Neural progenitor cell (in vitro differentiated cells): ENCODE measurements at regions not wholly inside any gene's neighbourhood (a gene's known extent, or its start where the extent isn't known, plus 50 kb on each side); places are given as distances from the start of the nearest gene placed in this dataset.

Experiments
- DNase-seq: peaks from one replicate; pipeline ENCODE4 v3.0.0-alpha.2; 2016; ENCODE audit warnings: low spot score
- H2AFZ ChIP-seq: fragments of 200-600 bp; sonication (generic); replicated peaks from 2 replicates; pipeline ENCODE4 v1.6.1; 2016; ENCODE audit warnings: antibody characterized with exemption
- H3F3A ChIP-seq: fragments of 200-600 bp; sonication (generic); 2 replicates; pipeline ENCODE4 v1.6.1; 2016; ENCODE audit warnings: antibody characterized with exemption, low read depth
- H3K27ac ChIP-seq: fragments of 200-600 bp; sonication (generic); 2 replicates; pipeline ENCODE4 v1.5.1; 2016; ENCODE audit warnings: mild to moderate bottlenecking
- H3K27me3 ChIP-seq: fragments of 200-600 bp; sonication (generic); 2 replicates; pipeline ENCODE4 v1.6.1; 2016; ENCODE audit warnings: mild to moderate bottlenecking, moderate library complexity
- H3K36me3 ChIP-seq: fragments of 200-600 bp; sonication (generic); 2 replicates; pipeline ENCODE4 v1.5.1; 2016
- H3K4me1 ChIP-seq: fragments of 200-600 bp; sonication (generic); 2 replicates; pipeline ENCODE4 v1.6.1; 2016; ENCODE audit warnings: mixed run types
- H3K4me2 ChIP-seq: fragments of 200-600 bp; sonication (generic); 2 replicates; pipeline ENCODE4 v1.6.1; 2016
- H3K4me3 ChIP-seq: fragments of 200-600 bp; sonication (generic); 2 replicates; pipeline ENCODE4 v1.5.1; 2016
- H3K79me2 ChIP-seq: fragments of 200-600 bp; sonication (generic); 2 replicates; pipeline ENCODE4 v1.6.1; 2016; ENCODE audit warnings: low read depth
- H3K9ac ChIP-seq: fragments of 200-600 bp; sonication (generic); 2 replicates; pipeline ENCODE4 v1.6.1; 2016
- H3K9me3 ChIP-seq: fragments of 200-600 bp; sonication (generic); 2 replicates; pipeline ENCODE4 v1.5.1; 2016; ENCODE audit warnings: low read depth
- H4K20me1 ChIP-seq: fragments of 200-600 bp; sonication (generic); 2 replicates; pipeline ENCODE4 v1.6.1; 2016; ENCODE audit warnings: low read depth
- H3K27ac Mint-ChIP-seq: 3 replicates; pipeline ENCODE4 v1.8.0; 2021; ENCODE audit warnings: mixed read lengths
- H3K27me3 Mint-ChIP-seq: 2 replicates; pipeline ENCODE4 v1.8.0; 2022; ENCODE audit warnings: low read depth, mild to moderate bottlenecking, inconsistent platforms, moderate library complexity, mixed read lengths; ENCODE audit not compliant: insufficient read depth
- H3K36me3 Mint-ChIP-seq: 3 replicates; pipeline ENCODE4 v1.8.0; 2021; ENCODE audit warnings: mixed read lengths
- H3K4me1 Mint-ChIP-seq: 3 replicates; pipeline ENCODE4 v1.8.0; 2021; ENCODE audit warnings: mixed read lengths
- H3K4me3 Mint-ChIP-seq: 3 replicates; pipeline ENCODE4 v1.8.0; 2021; ENCODE audit warnings: mild to moderate bottlenecking, moderate library complexity, mixed read lengths
- H3K9me3 Mint-ChIP-seq: 3 replicates; pipeline ENCODE4 v1.8.0; 2020; ENCODE audit warnings: mixed read lengths
- CTCF ChIP-seq: fragments of 200-600 bp; sonication (generic); IDR thresholded peaks from 2 replicates; pipeline ENCODE4 v1.5.1; 2017; ENCODE audit warnings: antibody characterized with exemption, mild to moderate bottlenecking
- EZH2 ChIP-seq: fragments of 200-600 bp; sonication (generic); IDR thresholded peaks from 2 replicates; pipeline ENCODE4 v1.6.1; 2017; ENCODE audit warnings: antibody characterized with exemption, mild to moderate bottlenecking, moderate library complexity
- EZH2phosphoT487 ChIP-seq: fragments of 200-600 bp; sonication (generic); IDR thresholded peaks from 2 replicates; pipeline ENCODE4 v1.6.1; 2017; ENCODE audit warnings: antibody characterized with exemption

DNA sequence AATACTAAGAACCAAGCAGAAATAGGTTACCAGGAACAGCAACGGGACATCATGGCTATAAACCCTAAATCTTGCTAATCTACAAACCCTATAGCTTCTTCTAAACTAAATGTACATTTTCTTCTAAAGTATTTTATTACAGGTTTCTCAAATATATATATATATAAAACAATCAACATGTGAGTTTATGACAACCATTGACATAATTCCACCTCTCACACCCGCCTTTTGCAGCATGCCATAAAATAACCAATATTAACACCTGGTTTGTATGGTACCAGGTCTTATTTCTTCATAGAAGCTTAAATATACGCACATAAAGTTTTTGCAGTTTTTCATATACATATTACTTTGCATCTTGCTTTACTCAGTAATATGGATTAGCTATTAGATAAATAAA lies 955.3 kb upstream of the LCORL start:
- Mint-ChIP-seq H3K27me3 (no peaks in the 10 kb centered on the region), H3K4me3 (no peak overlapping the region)

GRCh38 chr4:18975916-18976808 lies 954.6 kb upstream of the LCORL start:
- Histone ChIP-seq H3K9ac (no peak overlapping the region), H2AFZ (no peak overlapping the region), H3K36me3 (no peaks in the 10 kb centered on the region), H3K27ac (no peak overlapping the region), H3K9me3 (peaks cover 6% of the 10 kb centered on the region), H4K20me1 (no peaks in the 10 kb centered on the region), H3F3A (no peaks in the 10 kb centered on the region), H3K27me3 (no peaks in the 10 kb centered on the region), H3K79me2 (no peaks in the 10 kb centered on the region), H3K4me1 (no peaks in the 10 kb centered on the region), H3K4me2 (no peak overlapping the region), H3K4me3 (no peak overlapping the region)
- TF ChIP-seq CTCF (no peak), EZH2phosphoT487 (no peak), EZH2 (no peak)
- H3K4me1 Mint-ChIP-seq: no peaks in the 10 kb centered on the region
- no peaks in the 10 kb centered on the region for H3K27me3 Mint-ChIP-seq
- H3K27ac Mint-ChIP-seq: no peak overlapping the region
- peaks cover 4% of the 10 kb centered on the region for H3K9me3 Mint-ChIP-seq
- no peak overlapping the region for H3K4me3 Mint-ChIP-seq
- DNase-seq: no peak
- no peaks in the 10 kb centered on the region for H3K36me3 Mint-ChIP-seq

More for the DNA sequence above, 955.3 kb upstream of the LCORL start:
- Mint-ChIP-seq H3K27ac (no peak overlapping the region), H3K4me1 (no peaks in the 10 kb centered on the region), H3K36me3 (no peaks in the 10 kb centered on the region), H3K9me3 (peaks cover under 1% of the 10 kb centered on the region)
- no peak overlapping the region for H3K4me3 ChIP-seq
- H3K9me3 ChIP-seq: peaks cover 6% of the 10 kb centered on the region
- no peaks in the 10 kb centered on the region for H4K20me1 ChIP-seq
- H3K27me3 ChIP-seq: no peaks in the 10 kb centered on the region
- no peaks in the 10 kb centered on the region for H3K4me1 ChIP-seq
- H3K9ac ChIP-seq: no peak overlapping the region
- DNase-seq: no peak
- H2AFZ ChIP-seq: no peak overlapping the region
- no peak overlapping the region for H3K4me2 ChIP-seq
- no peak overlapping the region for H3K27ac ChIP-seq
- no peak for TF ChIP-seq CTCF
- TF ChIP-seq EZH2: no peak
- no peak for TF ChIP-seq EZH2phosphoT487
- H3F3A ChIP-seq: no peaks in the 10 kb centered on the region
- H3K36me3 ChIP-seq: no peaks in the 10 kb centered on the region
- no peaks in the 10 kb centered on the region for H3K79me2 ChIP-seq

GRCh38 chr4:18973296-18973695 lies 951.7 kb upstream of the LCORL start:
- Histone ChIP-seq H3K27ac (no peak overlapping the region), H3K27me3 (no peaks in the 10 kb centered on the region), H2AFZ (no peak overlapping the region), H3K9me3 (peaks cover 2% of the 10 kb centered on the region), H3K4me1 (no peaks in the 10 kb centered on the region), H3K9ac (no peak overlapping the region), H3K4me3 (no peak overlapping the region), H4K20me1 (no peaks in the 10 kb centered on the region), H3K4me2 (no peak overlapping the region), H3K36me3 (no peaks in the 10 kb centered on the region), H3K79me2 (no peaks in the 10 kb centered on the region), H3F3A (no peaks in the 10 kb centered on the region)
- H3K9me3 Mint-ChIP-seq: peaks cover 12% of the 10 kb centered on the region
- no peak overlapping the region for H3K4me3 Mint-ChIP-seq
- DNase-seq: no peak
- no peak overlapping the region for H3K27ac Mint-ChIP-seq
- no peaks in the 10 kb centered on the region for H3K4me1 Mint-ChIP-seq
- no peaks in the 10 kb centered on the region for H3K27me3 Mint-ChIP-seq
- TF ChIP-seq EZH2phosphoT487 (no peak), EZH2 (no peak), CTCF (no peak)
- peaks cover 2% of the 10 kb centered on the region for H3K36me3 Mint-ChIP-seq
